Fibroblast of upper back skin (primary cell): ENCODE measurements at regions not wholly inside any gene's neighbourhood (a gene's known extent, or its start where the extent isn't known, plus 50 kb on each side); places are given as distances from the start of the nearest gene placed in this dataset.

Source experiments
- DNase-seq: peaks from one replicate; pipeline ENCODE4 v3.0.0-alpha.2; 2013

DNA sequence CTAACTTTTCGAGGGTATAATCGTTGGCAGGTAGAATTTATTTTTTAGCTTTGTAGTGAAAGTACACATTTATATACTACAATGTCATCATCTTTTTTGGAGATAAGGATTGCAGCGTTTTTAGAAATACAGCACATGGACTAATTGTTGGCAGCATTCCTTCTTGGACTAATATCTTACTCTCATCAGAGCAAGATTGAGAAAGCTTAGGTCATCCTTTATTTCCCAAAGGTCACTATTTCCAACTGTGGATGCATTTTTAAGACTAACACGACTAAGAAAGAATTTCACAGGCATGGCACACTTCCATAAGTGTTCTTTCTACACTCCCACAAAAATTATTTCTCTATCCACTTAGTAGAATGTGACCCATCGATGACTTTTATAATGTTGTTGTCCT, 732.3 kb downstream of the NCAM2 start:
- DNase-seq, result peak; percentile 72

DNA sequence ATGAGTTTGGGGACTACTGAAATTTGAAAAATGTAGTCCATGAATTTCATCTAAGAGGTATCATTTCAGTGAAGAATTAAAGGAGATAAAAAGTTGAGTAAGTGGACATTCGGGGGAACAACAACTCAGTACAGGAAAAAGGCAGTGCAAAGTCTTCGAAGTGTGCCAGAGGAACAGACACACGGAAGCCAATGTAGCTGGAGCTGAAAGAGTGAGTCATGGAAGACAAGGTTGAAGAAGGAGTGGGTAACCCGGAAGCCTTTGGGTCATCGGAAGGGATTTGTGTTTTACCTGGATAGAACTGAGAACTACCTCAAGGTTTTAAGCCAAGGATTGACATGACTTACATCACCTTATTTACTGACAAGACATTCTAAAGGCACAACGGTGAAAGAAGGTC, 733.4 kb downstream of the NCAM2 start:
- DNase-seq, result no peak

DNA sequence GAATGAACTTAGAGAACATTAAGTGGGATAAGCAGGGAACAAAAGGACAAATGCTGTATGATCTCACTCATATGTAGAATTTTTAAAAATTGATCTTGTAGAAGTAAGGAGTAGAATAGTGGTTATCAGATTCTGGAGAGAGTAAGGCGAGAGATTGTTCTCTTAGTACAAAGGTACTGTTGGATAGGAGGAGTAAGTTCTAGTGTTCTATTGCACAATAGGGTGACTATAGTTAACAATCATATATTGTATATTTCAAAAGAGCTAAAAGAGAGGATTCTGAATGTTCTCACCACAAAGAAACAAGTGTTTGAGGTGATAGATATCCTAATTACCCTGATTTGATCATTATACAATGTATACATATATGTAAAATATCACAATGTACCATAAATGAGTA, 735.9 kb downstream of the NCAM2 start:
- DNase-seq, result no peak

DNA sequence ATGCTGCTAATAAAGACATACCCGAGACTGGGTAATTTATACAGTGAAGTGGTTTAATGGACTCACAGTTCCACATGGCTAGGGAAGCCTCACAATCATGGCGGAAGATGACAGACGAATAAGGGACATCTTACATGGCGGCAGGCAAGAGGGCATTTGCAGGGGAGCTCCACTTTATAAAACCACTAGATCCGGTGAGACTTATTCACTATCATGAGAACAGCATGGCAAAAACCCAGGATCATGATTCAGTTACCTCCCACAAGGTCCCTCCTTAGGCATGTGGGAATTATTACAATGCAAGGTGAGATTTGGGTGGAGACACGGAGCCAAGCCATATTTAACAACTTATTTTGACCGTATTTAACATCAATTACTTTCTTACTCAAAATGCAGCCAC, 739.0 kb downstream of the NCAM2 start:
- no peak for DNase-seq

DNA sequence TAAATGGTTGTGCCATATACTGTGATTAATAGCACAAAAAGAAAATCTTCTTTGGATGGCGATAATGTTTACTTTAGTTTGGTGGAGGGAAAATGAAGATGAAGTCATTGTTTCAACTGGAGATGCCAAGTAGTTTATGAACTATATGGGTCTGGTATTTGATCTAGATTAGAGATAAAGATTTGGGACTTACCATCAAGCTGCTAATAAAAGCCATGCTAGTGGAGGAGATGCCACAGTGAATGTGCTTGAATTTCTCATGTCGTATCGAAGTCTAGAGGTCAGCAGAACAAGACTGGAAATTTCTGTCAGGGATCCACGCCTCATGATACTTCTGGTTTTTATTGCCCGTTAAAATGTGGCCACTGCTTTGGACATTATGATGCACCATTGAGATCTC, 742.0 kb downstream of the NCAM2 start:
- no peak for DNase-seq

DNA sequence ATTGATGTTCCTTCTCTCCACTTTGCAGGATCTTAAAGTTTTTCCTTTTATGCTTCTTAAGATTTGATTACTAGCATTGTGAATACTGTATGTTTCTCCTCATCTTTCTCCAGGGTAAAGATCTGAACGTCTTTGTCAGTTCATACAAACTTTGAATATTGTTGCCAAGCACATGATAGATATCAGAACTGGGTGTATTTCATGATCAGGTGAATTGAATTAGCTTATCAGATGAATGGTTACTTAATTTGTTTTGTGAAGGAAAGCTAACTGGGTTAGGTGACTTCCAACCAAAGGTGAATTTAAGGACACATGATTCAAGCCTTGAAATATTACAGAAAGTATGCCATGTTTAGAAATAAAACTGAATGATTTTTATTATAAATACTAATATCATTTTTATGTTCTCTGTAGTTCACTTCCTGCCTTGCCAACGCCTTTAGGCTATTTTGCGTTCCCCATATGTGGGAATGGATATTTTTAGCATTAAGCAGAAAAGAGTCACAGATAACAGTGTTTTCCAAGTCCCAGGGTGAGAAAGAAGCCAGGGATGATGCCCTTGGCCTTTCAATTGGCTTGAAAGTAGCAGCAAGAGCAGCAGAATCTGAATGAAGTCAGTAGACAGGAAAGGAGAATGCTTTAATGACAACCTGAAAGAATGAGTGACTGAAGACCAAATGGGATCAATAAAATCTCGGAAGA, 752.1 kb downstream of the NCAM2 start:
- DNase-seq, result no peak

DNA sequence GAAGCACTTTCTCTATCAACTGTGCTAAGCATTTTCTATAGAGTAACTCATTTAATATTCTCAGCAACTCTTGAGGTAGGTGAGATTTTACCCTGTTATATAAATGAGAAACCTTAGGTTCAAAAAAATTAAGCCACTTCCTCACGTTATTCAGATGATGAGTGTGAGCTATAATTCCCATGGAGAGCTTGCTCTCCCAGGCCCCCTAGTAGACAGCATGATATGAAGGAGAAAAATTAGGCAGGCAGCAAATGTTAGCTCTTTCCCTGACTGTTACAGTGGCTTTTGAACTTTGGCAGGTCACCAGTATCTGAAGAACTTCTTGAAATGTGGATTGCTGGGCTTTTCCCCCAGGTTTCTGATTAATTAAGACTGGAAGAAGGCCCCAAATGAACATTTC, 753.1 kb downstream of the NCAM2 start:
- DNase-seq, result no peak

DNA sequence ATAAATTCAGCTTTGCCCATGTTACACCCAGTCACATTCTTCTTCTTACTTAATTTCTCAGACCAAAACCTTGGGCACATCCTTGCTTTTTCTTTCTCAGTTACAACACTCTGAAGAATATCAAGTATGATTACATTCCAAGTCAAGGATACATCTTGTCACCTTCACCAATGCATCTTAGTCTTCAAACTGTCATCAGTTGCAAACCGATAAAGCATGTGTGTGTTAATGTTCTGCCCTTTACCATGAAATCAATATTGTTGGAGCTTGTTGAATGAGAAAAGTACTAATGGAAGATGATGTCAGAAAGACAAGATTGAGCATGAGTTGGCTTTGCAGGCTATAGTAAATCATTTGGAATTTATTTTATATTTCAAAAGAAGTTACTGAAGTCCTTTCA, 764.6 kb downstream of the NCAM2 start:
- no peak for DNase-seq

DNA sequence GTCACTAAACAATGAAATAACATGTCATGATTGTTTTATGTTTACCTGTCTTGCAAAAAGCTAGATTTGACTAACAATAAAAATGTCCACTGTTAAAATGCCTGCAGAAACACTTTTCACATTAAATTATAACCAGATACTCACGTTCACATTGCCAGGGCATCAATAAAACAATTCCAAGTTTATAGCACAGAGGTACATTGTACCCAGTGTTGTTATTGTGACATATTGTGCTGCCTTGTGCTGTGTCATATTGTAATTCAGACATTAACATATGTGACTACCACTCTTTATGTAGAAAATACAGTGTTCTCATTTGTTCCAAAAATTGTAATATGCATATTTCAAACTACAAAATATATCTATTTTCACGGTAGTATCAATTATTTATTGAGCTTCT, 766.1 kb downstream of the NCAM2 start:
- no peak for DNase-seq

DNA sequence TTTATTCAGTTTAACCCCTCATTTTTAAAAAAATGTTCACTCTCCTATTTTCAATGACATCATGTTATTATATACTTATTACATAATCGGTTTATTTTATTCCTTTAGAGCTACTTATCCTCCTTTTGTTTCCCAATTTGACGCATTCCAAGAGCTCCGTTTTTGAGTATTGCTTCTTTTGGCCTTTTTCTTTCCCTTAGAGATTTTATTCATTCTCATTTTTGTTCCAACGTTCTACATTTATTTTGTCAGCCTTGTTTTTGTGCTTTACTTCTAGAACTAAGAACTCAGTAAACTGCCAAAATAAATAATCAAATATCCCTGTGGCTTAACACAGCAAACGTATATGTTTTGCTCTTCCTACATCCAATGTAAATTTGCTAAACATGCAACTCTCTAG, 769.1 kb downstream of the NCAM2 start:
- no peak for DNase-seq

DNA sequence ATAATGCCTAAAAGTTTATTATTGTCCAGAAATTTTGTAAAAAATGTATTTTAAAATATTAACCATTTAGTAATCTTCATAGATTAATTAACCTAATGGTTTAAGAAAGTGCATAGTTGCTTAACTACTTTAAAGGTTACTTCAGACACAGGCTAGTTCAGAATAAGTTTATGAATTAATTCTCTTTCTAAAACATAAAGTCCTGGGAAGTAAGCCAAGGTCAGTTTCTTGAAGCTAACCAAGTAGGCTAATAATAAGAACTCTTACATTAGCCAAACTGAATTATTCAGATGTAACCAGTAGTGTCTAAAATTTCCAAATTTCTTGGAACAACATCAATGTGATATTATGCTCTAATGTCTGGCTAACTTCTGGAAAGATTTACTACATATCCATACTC, 790.4 kb downstream of the NCAM2 start:
- peak; percentile 39 for DNase-seq

DNA sequence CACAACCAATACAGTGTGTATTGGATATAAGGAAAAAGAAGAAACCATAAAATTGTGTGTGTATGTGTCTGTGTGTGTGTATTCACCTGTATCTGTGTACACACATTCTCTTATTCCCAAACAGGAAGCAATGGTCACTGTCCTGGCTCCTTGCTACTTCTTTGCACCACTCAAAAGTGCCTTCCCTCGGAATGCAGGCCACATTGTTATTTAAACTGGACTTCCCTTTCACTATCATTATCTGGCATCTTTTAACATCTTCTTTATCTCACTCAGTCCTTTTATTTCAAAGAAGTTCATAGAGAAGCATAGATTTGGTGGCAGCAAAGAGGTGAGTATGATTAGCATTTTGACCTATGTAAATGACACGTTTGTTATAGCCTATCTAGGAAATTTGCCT, 803.7 kb downstream of the NCAM2 start:
- no peak for DNase-seq

DNA sequence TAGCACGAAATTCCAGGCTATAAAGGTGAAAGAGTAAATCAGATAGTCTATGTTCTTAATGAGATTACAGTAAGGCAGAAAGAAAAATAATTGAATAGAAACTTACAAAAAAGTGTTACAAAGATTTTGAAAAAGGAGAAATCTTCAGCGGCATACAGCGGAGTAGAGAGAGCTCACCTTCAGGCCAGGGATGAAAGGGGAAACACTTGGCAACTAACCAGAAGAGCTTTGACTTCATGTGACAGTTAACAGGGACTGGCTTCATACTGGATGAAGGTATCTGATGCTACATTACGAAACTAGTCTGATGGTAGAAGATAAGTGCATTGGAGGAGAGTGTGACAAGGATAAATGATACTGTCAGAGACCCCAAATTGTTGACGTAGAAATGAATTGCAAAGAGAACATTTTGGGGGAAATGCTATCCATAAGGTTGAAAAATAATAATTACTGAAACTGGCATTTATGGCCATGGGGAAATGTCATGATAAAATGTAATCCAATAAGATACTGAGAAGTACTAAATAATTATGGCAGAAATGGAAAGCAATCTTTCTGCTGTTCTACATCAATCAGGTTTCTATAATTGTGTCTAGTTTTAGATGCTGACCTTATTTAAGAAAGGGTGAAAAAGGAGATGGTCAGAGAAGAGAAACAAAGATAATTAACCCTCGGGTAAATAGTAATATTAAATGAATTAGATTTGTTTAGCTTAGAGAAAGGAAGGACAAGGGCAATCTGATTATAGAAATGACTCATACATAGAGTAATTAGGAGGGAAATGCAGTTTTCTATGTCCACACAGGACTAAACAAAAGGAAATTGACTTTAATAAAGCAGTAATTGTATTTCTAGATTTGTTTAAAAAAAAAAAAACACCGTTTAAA, 808.7 kb downstream of the NCAM2 start:
- DNase-seq, result no peak

DNA sequence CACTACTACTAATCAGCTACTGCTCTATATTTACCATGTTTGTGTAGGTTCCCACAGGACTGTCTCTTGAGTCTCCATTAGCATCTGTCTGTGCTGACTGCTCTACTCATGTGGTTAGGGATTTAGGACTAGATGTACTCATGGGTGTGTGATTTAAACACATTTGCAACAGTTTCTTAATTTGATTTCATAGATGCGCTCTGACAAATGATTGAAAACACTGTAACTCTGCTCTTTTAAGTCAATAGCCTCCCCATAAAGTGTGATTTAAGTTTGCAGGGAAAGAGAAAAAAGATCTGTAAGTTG, 809.3 kb downstream of the NCAM2 start:
- DNase-seq, result no peak

DNA sequence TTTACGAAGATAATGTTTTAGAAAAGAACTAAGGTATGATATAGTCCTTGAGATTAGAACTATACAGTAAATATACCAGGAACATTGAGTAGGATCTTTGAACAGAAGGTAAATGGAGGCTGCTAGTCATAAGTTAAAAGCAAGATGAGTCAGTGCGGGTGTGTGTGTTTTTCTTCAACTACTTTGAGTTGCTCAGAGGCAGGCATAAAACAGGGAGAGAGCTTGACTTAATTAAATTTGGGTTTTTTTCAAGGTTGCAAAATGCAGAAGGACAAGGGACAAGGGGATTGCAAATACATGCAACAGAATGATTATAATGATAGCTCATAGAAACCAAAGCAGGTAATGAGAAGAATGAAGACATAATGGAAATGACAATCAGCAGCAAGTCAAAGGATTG, 815.1 kb downstream of the NCAM2 start:
- DNase-seq, result no peak

DNA sequence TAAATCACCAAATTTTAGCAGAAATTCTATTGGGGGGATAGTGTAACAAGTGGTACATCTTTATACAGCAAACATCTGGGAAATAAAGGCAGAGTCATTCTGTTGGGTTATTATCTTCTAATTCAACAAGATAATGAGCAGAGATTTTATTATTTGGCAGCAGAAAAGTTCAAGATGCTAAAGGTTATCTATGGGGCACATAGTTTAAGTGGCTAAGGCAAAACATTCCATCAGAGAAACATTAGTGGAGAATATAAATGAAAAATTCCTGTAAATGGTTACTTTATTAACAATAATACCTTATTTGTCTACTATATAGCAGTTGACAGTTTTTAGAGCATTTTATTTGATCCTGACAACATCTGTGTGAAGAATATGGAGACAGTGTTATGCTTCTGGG, 815.7 kb downstream of the NCAM2 start:
- no peak for DNase-seq

DNA sequence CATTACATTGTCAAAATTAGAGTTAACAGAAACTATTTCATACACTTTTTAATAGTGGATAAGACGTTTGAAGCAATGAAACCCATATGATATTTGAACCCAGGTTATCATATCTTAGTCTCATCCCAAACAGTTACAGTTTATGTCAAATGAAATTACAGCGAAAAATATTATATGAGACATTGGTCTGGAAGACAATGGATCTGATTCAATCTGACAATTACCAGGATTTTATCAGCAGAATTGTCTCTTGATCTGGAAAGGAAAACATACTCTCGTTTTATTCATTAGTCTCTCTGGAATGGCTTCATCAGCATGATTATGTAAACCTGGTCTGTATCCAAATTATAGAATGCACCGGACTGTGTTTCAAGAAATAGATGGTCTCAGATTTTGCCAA, 818.6 kb downstream of the NCAM2 start:
- no peak for DNase-seq

DNA sequence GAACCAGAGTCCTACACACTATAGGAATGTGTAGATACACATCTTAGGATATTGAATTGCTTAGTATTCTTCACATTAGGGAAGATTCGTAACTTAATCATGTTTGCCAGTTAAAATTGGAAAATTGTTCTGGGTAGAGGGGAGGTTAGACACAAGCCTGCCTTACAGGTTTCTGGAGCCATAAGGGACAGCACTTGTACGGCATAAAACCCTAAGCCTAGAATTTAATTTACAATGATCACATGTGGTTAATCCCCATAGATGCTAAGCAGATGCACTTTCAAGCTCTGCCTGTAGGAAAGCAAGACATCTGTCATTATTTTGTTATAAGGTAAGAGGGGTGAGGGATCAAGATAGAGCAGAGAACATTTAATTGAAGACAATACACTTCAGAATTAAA, 820.7 kb downstream of the NCAM2 start:
- no peak for DNase-seq

DNA sequence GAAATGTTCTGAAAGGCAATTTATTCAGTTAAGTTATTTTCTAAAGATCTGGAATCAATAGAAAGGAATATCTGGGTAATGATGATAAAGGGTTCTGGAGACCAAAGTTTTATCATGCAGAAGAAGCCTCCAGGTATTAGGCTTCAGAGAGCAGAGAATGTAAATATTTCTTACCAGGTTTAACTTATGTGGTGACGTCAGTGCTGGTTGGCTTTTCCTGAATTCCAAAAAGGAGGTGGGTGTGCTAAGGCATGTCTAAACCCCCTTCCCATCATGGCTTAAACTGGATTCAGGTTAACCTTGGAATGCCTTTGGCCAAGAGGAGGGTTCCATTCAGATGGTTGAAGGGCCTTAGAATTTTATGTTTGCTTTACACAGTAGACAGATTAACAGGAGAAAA, 829.9 kb downstream of the NCAM2 start:
- no peak for DNase-seq

DNA sequence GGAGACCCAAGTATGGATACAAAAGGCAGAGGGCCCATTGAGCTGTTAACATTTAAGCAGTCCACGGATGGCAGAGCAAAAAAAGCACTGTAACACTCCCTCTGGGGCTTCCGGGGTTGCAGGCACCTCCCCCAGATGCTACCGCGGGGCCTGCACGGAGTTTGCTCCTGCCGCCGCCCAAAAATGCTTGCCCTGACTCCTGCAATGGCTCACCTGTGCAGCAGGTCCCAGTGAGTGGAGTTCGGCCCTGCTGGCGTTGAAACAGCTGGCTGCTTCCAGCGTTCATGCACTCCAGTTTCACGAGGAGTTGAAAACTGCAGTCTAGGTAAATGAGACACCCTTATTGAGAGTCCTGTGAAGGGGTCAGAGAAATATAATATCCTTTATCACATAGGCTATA, 832.8 kb downstream of the NCAM2 start:
- DNase-seq, result no peak

DNA sequence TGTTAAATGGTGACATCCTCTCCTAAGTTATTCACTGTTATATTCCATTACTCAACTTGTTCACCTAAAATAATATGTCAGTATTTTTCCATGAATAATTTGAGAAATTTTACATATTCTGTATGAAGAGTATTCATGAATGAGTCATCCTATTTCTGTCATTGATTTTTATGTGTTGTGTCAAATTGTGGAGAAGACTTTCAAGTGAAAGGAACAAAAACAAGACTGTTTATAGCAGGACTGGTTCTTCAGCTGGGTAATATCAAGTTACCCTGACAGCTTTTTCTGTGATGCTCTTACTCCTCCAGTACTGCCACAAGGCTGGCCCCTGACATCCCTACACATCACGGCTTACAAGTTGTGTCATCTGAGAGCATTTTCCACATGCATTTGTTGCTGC, 847.7 kb downstream of the NCAM2 start:
- DNase-seq, result no peak

DNA sequence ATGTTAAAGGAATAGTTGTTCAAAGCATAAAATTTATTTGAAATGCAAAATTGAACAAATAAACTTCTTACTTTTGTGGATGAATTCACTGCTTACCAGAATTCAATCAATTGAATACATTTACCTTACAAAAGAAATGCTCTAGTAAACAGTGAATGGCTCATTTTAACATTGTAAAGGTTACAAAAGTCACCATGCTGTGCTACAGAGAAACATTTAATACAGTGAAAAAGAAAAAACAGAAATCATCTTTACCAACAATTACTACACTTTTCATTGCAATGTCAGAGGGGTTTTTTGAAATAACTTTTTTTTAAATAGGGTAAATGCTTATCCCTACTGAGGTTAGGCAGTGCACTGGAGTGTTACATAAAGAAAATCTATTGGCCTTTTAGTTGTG, 853.0 kb downstream of the NCAM2 start:
- DNase-seq, result no peak

DNA sequence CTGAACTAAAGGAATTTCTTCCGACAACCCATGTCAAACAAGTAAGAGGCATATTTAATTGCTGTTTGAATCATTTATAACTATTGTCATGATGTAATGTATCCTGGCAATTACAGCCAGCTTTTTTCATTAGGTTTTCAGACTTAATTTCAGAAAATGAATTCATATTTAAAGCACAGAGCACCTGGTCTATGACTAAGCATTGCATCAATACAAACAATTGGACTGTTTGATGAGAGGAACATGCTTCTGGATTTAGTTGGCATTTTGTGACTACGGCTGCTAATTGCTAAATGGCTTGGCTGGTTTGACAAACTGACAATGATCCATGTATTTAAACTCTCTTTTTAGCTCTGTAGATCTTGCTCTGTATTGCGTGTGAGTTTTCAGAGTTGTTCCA, 853.4 kb downstream of the NCAM2 start:
- peak; percentile 10 for DNase-seq

DNA sequence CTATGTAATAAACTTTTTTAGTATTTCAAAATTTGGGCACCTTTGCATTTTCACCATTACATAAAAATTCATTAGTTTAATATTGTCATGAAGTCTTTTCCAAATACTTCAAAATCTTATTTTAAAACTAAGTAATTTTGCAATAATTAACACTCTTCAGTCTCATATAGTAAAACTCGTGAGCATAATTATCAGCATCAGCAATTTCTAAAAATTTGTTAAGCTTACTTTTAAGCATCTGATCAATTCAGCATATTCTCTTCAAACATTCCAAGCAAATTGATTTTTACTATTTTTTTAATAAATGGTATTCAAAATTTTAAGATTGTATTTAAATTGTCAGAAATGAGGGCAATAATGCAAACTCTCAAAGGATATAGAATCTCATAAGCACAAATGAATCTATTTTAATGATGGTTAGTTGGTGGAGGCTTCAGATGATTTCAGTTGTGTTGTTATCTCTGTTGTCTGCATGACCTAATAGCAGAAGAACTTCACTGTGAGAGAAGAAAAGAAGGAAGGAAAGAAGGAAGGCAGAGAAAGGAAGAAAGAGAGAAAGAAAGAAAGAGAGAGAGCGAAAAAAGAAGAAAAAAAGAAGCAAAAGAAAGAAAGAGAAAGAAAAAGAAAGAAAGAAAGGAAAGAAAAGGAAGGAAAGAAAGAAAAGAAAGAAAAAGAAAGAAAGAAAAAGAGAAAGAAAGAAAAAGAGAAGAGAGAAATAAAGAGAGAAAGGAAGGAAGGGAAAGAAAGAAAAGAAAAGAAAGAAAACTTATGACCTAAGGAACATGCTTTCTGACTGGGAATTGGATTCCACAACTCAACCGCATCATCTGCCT, 860.5 kb downstream of the NCAM2 start:
- DNase-seq, result no peak
